Type B pancreatic cell (in vitro differentiated cells): ENCODE measurements at regions not wholly inside any gene's neighbourhood (a gene's known extent, or its start where the extent isn't known, plus 50 kb on each side); places are given as distances from the start of the nearest gene placed in this dataset.

Source experiments
- DNase-seq: peaks from one replicate; pipeline ENCODE4 v3.0.0; 2021; ENCODE audit warnings: mixed read lengths; ENCODE audit not compliant: unreplicated experiment; ENCODE audit errors: extremely low spot score
- H3K27ac Mint-ChIP-seq: 2 replicates; pipeline ENCODE4 v1.8.0; 2021; ENCODE audit warnings: mild to moderate bottlenecking, mixed read lengths
- H3K27me3 Mint-ChIP-seq: 2 replicates; pipeline ENCODE4 v1.8.0; 2021; ENCODE audit warnings: mixed read lengths
- H3K36me3 Mint-ChIP-seq: 2 replicates; pipeline ENCODE4 v1.8.0; 2021; ENCODE audit warnings: mixed read lengths
- H3K4me1 Mint-ChIP-seq: one replicate; pipeline ENCODE4 v1.8.0; 2021; ENCODE audit warnings: mixed read lengths; ENCODE audit not compliant: unreplicated experiment
- H3K4me3 Mint-ChIP-seq: 2 replicates; pipeline ENCODE4 v1.8.0; 2021; ENCODE audit warnings: mild to moderate bottlenecking, mixed read lengths
- H3K9me3 Mint-ChIP-seq: 2 replicates; pipeline ENCODE4 v1.8.0; 2021; ENCODE audit warnings: mixed read lengths
- TF ChIP-seq, protein P1 (sequence below): fragments of 200-600 bp; sonication (generic); conservative IDR thresholded peaks from 2 replicates; pipeline ENCODE4 v1.5.0; 2021; ENCODE audit warnings: antibody characterized with exemption, mild to moderate bottlenecking

DNA sequence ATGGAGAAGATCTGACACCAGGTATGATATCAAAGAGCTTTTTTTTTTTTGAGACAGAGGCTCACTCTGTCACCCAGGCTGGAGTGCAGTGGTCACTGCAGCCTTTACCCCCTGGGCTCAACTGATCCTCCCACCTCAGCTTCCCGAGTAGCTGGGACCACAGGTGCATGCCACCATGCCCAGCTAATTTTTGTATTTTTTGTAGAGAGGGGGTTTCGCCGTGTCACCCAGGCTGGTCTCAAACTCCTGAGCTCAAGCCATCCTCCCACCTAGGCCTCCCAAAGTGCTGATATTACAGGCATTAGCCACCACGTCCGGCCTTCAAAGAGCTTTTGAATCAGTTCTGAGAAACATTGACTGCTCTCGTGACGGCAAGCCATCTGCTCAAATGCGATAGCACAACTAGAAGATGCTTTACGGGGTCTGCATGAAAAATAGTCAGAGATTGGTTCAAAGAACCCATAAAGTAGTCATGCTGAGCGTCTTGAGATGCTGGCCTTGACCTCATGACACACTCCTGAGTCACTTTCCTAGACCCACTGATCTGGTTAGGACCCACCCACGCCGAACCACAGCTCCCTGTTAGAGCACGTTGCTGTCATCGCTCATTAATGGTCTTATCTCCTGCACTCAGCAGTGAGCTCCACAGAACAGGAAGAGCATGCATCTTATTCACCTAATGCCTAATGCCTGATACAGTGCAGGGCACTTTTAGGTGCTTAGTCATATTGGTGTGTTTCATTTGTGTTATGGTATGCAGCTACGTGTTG, 57.0 kb upstream of the NR2F2 start:
- H3K9me3 Mint-ChIP-seq, result no peaks in the 10 kb centered on the region
- no peak for DNase-seq
- TF ChIP-seq, protein P1, sequence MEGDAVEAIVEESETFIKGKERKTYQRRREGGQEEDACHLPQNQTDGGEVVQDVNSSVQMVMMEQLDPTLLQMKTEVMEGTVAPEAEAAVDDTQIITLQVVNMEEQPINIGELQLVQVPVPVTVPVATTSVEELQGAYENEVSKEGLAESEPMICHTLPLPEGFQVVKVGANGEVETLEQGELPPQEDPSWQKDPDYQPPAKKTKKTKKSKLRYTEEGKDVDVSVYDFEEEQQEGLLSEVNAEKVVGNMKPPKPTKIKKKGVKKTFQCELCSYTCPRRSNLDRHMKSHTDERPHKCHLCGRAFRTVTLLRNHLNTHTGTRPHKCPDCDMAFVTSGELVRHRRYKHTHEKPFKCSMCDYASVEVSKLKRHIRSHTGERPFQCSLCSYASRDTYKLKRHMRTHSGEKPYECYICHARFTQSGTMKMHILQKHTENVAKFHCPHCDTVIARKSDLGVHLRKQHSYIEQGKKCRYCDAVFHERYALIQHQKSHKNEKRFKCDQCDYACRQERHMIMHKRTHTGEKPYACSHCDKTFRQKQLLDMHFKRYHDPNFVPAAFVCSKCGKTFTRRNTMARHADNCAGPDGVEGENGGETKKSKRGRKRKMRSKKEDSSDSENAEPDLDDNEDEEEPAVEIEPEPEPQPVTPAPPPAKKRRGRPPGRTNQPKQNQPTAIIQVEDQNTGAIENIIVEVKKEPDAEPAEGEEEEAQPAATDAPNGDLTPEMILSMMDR, result no peak
- H3K27me3 Mint-ChIP-seq, result no peaks in the 10 kb centered on the region
- H3K4me3 Mint-ChIP-seq, result no peak overlapping the region
- peak overlapping the region; percentile 74 for H3K27ac Mint-ChIP-seq
- peaks cover 39% of the 10 kb centered on the region for H3K4me1 Mint-ChIP-seq
- H3K36me3 Mint-ChIP-seq, result peaks cover 42% of the 10 kb centered on the region

DNA sequence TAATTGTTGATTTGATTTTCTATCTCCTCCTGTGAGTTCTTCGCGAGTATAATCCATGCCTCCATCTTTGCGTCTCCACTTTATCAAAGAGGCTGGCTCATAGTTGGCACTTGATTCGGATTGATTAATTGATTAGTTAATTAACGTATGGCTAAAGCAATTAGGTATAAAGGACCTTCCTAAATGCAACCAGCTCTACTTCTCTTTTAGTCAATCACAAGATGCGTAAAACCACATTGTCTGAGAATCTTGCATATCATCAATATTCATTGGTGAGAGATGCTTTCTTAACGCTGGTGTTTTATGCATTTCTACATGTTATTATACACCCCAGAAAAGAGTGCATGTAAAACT, 56.4 kb upstream of the NR2F2 start:
- Mint-ChIP-seq H3K4me1 (peaks cover 34% of the 10 kb centered on the region), H3K36me3 (peaks cover 38% of the 10 kb centered on the region), H3K27ac (peak overlapping the region; percentile 74), H3K27me3 (no peaks in the 10 kb centered on the region), H3K9me3 (no peaks in the 10 kb centered on the region), H3K4me3 (no peak overlapping the region)
- TF ChIP-seq, protein P1, result no peak
- DNase-seq, result no peak

DNA sequence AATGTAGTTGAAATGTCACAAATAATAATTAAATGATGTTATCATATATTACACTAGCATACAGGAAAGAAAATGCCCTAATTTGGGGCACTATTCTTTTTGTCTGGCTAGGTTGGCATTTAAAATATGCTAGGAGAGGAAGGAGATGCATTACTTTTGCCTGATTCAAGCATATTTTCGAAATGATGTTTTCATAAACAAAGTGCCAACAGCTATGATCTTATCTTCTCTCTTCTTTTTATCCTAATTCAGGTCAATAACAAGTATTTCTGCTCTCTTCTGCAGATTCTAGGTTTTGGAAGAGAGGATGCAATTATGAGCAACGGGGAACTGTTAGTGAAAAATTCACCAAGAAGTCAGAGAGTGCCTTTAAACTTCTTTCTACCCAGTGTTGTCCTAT, 55.8 kb upstream of the NR2F2 start:
- H3K27me3 Mint-ChIP-seq, result no peaks in the 10 kb centered on the region
- no peak overlapping the region for H3K4me3 Mint-ChIP-seq
- peaks cover 33% of the 10 kb centered on the region for H3K4me1 Mint-ChIP-seq
- no peak overlapping the region for H3K27ac Mint-ChIP-seq
- H3K36me3 Mint-ChIP-seq, result peaks cover 38% of the 10 kb centered on the region
- H3K9me3 Mint-ChIP-seq, result no peaks in the 10 kb centered on the region
- no peak for DNase-seq
- TF ChIP-seq, protein P1, result no peak

DNA sequence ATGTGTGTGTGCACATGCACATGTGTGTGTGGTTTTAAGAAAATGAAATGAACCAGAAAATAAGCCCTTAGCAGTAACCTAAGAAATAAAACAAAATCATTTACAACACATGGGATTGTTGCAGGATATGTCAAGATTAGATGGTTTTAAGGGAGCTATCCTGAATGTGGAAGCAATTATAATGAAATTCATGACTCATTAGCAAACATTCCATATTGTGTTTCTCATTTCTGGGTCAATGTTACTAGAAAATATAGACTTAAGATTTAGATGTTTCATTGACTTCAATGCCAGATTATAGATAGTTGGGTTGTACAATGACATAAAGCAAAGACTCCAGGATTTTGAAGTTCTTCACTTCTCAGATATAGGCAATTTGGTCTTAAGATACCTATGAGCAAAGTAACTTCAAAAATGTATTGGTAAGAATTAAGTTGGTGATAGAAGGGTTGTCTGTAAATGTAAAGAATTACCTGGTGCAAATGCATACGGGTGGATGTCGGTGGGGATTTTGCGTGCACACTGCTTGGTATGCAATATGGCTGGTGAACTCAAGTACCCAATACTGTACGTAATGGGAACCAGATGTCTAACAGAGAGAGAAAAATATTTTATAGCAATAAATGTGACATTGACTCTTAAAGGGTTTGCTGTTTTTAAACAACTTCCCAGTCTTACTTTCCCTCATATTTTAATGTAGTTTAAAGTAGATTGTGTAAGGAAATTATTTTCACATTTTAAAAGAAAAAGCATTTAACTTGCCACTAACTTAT, 53.9 kb upstream of the NR2F2 start:
- DNase-seq, result no peak
- peaks cover 31% of the 10 kb centered on the region for H3K36me3 Mint-ChIP-seq

More for the DNA sequence above, 53.9 kb upstream of the NR2F2 start:
- peaks cover 3% of the 10 kb centered on the region for H3K9me3 Mint-ChIP-seq
- peaks cover 33% of the 10 kb centered on the region for H3K4me1 Mint-ChIP-seq
- no peaks in the 10 kb centered on the region for H3K27me3 Mint-ChIP-seq
- H3K4me3 Mint-ChIP-seq, result no peak overlapping the region
- no peak overlapping the region for H3K27ac Mint-ChIP-seq
- TF ChIP-seq, protein P1, result no peak
